ENCODE measurements at regions not wholly inside any gene's neighbourhood (a gene's known extent, or its start where the extent isn't known, plus 50 kb on each side); places are given as distances from the start of the nearest gene placed in this dataset.
"Not testable (repeated sequence)": the region's sequence is repeated elsewhere in the genome, so short reads cannot be mapped to it uniquely, and the experiment has no call there.

DNA sequence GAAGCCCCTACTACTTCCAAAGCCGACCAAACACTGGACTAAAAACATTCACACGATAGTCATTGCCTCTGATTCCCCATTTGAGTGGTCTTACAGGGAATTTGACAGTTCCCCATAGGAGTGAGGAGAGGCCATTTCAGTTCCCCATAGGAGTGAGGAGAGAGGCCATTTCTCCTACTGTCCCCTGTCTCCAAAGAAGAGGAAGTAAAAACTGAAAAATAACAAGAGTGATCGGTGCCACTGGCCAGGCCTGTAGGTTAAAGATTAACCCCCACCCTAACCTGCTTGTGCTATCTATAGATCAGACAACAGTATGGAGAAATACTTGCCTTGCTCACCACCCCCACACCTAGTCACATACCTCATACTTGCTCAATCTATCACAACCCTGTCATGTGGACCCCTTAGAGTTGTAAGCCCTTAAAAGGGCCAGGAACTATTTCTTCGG lies 204.0 kb upstream of the MOCS1 start:
- no peak overlapping the region for H3K4me3 ChIP-seq (replicated peaks; ENCODE audit: low read depth, low read length)
- TF ChIP-seq, protein P1, sequence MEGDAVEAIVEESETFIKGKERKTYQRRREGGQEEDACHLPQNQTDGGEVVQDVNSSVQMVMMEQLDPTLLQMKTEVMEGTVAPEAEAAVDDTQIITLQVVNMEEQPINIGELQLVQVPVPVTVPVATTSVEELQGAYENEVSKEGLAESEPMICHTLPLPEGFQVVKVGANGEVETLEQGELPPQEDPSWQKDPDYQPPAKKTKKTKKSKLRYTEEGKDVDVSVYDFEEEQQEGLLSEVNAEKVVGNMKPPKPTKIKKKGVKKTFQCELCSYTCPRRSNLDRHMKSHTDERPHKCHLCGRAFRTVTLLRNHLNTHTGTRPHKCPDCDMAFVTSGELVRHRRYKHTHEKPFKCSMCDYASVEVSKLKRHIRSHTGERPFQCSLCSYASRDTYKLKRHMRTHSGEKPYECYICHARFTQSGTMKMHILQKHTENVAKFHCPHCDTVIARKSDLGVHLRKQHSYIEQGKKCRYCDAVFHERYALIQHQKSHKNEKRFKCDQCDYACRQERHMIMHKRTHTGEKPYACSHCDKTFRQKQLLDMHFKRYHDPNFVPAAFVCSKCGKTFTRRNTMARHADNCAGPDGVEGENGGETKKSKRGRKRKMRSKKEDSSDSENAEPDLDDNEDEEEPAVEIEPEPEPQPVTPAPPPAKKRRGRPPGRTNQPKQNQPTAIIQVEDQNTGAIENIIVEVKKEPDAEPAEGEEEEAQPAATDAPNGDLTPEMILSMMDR (IDR thresholded peaks at IDR 0.05; ENCODE audit: insufficient read depth, low read length, poor library complexity, severe bottlenecking): no peak
- H3K36me3 ChIP-seq (ENCODE audit: control insufficient read depth, insufficient read depth, low read length): no peaks in the 10 kb centered on the region
- no peak for DNase-seq (ENCODE audit: extremely low read depth, insufficient read length)
- no peaks in the 10 kb centered on the region for H3K27me3 ChIP-seq (replicated peaks; ENCODE audit: control insufficient read depth, insufficient read depth, low read length)

DNA sequence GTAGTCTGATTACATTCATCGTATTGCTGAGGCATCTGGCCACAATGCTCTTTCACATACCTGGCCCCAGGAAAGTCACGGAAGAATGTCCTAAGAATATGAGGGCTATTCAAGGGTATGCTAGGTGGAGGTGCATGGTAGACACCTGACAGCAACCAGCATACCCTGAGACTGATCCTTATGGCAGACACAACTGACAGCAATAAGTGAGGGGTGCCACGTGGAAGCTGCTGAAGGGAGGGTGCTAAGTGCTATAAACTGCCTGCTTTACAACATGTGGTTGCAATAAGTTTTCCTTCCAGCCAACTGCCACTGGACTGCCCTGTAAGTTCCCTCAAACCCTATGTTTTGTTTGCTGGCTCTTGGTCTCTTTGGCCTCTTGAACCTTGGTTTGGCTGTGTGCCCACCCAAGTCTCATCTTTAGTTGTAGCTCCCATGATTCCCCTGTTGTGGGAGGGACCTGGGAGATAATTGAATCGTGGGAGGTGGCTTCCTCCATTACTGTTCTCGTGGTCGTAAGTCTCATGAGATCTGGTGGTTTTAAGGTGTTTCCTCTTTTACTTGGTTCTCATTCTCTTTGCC lies 201.3 kb upstream of the MOCS1 start:
- no peak for DNase-seq (ENCODE audit: extremely low read depth, insufficient read length)
- Histone ChIP-seq H3K4me3 (replicated peaks; ENCODE audit: low read depth, low read length) (no peak overlapping the region), H3K36me3 (ENCODE audit: control insufficient read depth, insufficient read depth, low read length) (no peaks in the 10 kb centered on the region), H3K27me3 (replicated peaks; ENCODE audit: control insufficient read depth, insufficient read depth, low read length) (no peaks in the 10 kb centered on the region)
- TF ChIP-seq, protein P1 (IDR thresholded peaks at IDR 0.05; ENCODE audit: insufficient read depth, low read length, poor library complexity, severe bottlenecking): no peak

DNA sequence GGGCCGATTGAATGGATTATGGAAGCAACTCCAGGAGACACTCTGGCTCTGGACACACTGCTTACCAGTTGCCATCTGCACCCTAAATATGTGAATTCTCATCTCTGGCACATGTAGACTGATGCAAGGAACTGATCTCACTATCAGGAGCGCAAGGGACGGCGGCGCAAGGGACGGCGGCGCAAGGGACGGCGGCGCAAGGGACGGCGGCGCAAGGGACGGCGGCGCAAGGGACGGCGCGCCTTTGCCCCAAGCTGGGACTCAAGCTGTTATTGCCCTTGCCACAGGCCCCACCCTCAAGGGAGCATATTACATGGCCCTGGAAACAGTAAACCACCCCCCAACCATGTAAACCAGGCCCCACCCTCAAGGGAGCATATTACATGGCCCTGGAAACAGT lies 199.7 kb upstream of the MOCS1 start:
- H3K36me3 ChIP-seq (ENCODE audit: control insufficient read depth, insufficient read depth, low read length); H3K4me3 ChIP-seq (replicated peaks; ENCODE audit: low read depth, low read length); H3K27me3 ChIP-seq (replicated peaks; ENCODE audit: control insufficient read depth, insufficient read depth, low read length); DNase-seq (ENCODE audit: extremely low read depth, insufficient read length): not testable (repeated sequence)

DNA sequence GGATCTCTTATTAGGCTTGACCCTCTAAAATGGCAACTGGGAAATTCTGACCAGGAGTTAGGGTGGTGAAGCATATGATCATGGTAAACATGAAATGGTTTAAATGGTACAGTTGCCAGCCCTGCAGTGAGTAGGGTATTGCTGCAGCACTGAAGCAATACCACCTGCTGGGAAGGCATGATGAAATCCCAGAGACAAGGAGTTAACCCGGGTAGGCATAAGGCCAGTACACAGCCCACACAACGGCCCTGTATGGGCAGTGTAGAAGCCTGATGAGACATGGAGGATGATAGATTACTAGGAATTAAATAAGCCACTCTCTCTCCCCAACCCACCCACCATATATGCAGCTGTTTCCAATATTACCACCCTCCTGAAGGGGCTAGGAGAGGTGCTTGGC lies 197.4 kb upstream of the MOCS1 start:
- no peak for DNase-seq (ENCODE audit: extremely low read depth, insufficient read length)
- Histone ChIP-seq H3K36me3 (ENCODE audit: control insufficient read depth, insufficient read depth, low read length) (no peaks in the 10 kb centered on the region), H3K4me3 (replicated peaks; ENCODE audit: low read depth, low read length) (no peak overlapping the region), H3K27me3 (replicated peaks; ENCODE audit: control insufficient read depth, insufficient read depth, low read length) (no peaks in the 10 kb centered on the region)
- TF ChIP-seq, protein P1 (IDR thresholded peaks at IDR 0.05; ENCODE audit: insufficient read depth, low read length, poor library complexity, severe bottlenecking): no peak

GRCh38 chr6:40128127-40128526 lies 193.9 kb upstream of the MOCS1 start:
- H3K27me3 ChIP-seq (replicated peaks; ENCODE audit: control insufficient read depth, insufficient read depth, low read length): no peaks in the 10 kb centered on the region

DNA sequence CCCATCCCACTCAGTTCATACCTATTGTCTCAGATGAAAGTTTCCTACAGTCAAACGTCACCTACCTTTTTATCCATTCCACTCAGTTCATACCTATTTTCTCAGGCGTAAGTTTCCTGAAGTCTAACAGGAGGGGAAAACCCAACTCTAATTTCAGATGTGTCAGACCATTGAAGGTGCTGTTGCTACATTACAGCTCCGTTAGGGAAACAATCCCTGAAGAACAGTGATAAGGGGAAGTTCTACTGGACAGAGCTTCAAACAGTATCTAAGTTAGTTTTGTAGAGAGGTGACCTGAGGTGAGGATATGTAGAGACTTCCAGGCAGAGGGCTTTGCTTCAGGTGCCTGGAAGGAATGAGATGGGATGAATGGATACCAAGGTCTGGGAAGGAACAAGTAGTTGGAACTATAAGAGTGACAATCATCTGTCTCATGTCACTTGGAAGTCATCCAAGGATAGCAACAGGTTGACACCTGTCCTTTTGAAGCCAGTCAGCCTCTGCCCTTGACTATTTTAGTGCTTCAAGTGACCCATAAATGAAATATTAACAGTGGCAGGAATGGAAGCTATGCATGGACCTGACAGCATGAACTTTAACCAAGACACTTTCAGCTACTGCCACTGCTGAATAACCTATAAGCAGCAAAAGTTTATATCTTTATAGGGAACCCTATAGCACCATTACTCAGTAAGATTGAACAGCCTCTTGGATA lies 191.6 kb upstream of the MOCS1 start:
- Histone ChIP-seq H3K27me3 (replicated peaks; ENCODE audit: control insufficient read depth, insufficient read depth, low read length) (no peaks in the 10 kb centered on the region), H3K36me3 (ENCODE audit: control insufficient read depth, insufficient read depth, low read length) (no peaks in the 10 kb centered on the region), H3K4me3 (replicated peaks; ENCODE audit: low read depth, low read length) (no peak overlapping the region)
- TF ChIP-seq, protein P1 (IDR thresholded peaks at IDR 0.05; ENCODE audit: insufficient read depth, low read length, poor library complexity, severe bottlenecking): no peak
- no peak for DNase-seq (ENCODE audit: extremely low read depth, insufficient read length)

More at GRCh38 chr6:40128127-40128526, 193.9 kb upstream of the MOCS1 start:
- DNase-seq (ENCODE audit: extremely low read depth, insufficient read length): no peak
- TF ChIP-seq, protein P1 (IDR thresholded peaks at IDR 0.05; ENCODE audit: insufficient read depth, low read length, poor library complexity, severe bottlenecking): no peak
- Histone ChIP-seq H3K4me3 (replicated peaks; ENCODE audit: low read depth, low read length) (no peak overlapping the region), H3K36me3 (ENCODE audit: control insufficient read depth, insufficient read depth, low read length) (no peaks in the 10 kb centered on the region)
